Ovary (tissue), 3 donors: ENCODE measurements at regions not wholly inside any gene's neighbourhood (a gene's known extent, or its start where the extent isn't known, plus 50 kb on each side); places are given as distances from the start of the nearest gene placed in this dataset.
"Not testable (repeated sequence)": the region's sequence is repeated elsewhere in the genome, so short reads cannot be mapped to it uniquely, and the experiment has no call there.

Experiments used
- EP300 ChIP-seq: sonication (generic); formaldehyde crosslinking; IDR thresholded peaks from one replicate; pipeline ENCODE4 v1.6.1; 2017; ENCODE audit warnings: antibody characterized with exemption
- POLR2A ChIP-seq: fragments of 450-650 bp; IDR thresholded peaks from one replicate; pipeline ENCODE4 v1.6.1; 2017; ENCODE audit warnings: antibody characterized with exemption, mild to moderate bottlenecking, moderate library complexity
- TF ChIP-seq, protein P1 (sequence below), 3 donors: fragments of 450-650 bp in 2 of 3; fragments of 200-600 bp in 1 of 3; IDR thresholded peaks; one replicate each; pipeline versions ENCODE4 v1.5.1 to v1.8.0; 2016 to 2022; ENCODE audit warnings: antibody characterized with exemption in 3 of 3, mild to moderate bottlenecking in 1 of 3
- donor health status: DM: no; HTN: no; CAD: no.

DNA sequence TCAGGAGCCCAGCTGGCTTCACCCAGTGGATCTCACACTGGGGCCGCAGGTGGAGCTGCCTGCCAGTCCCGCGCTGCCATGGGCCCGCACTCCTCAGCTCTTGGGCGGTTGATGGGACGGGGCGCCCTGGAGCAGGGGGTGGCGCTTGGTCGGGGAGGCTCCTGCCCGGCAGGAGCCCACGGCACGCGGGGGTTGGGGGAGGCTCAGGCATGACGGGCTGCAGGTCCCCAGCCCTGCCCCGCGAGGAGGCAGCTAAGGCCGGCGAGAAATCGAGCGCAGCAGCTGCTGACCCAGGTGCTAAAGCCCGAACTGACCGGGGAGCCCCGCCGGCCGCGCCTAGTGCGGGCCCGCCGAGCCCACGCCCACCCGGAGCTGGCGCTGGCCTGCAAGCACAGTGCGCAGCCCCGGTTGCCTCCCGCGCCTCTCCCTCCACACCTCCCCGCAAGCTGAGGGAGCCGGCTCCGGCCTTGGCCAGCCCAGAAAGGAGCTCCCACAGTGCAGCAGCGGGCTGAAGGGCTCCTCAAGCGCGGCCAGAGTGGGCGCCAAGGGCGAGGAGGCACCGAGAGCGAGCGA, 109.7 kb upstream of the SLC39A10 start:
- TF ChIP-seq POLR2A, EP300: not testable (repeated sequence)
- TF ChIP-seq, protein P1, sequence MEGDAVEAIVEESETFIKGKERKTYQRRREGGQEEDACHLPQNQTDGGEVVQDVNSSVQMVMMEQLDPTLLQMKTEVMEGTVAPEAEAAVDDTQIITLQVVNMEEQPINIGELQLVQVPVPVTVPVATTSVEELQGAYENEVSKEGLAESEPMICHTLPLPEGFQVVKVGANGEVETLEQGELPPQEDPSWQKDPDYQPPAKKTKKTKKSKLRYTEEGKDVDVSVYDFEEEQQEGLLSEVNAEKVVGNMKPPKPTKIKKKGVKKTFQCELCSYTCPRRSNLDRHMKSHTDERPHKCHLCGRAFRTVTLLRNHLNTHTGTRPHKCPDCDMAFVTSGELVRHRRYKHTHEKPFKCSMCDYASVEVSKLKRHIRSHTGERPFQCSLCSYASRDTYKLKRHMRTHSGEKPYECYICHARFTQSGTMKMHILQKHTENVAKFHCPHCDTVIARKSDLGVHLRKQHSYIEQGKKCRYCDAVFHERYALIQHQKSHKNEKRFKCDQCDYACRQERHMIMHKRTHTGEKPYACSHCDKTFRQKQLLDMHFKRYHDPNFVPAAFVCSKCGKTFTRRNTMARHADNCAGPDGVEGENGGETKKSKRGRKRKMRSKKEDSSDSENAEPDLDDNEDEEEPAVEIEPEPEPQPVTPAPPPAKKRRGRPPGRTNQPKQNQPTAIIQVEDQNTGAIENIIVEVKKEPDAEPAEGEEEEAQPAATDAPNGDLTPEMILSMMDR (IDR thresholded peaks at IDR 0.05): not testable (repeated sequence)
